ENCODE measurements at regions not wholly inside any gene's neighbourhood (a gene's known extent, or its start where the extent isn't known, plus 50 kb on each side); places are given as distances from the start of the nearest gene placed in this dataset.
"Not testable (repeated sequence)": the region's sequence is repeated elsewhere in the genome, so short reads cannot be mapped to it uniquely, and the experiment has no call there.

DNA sequence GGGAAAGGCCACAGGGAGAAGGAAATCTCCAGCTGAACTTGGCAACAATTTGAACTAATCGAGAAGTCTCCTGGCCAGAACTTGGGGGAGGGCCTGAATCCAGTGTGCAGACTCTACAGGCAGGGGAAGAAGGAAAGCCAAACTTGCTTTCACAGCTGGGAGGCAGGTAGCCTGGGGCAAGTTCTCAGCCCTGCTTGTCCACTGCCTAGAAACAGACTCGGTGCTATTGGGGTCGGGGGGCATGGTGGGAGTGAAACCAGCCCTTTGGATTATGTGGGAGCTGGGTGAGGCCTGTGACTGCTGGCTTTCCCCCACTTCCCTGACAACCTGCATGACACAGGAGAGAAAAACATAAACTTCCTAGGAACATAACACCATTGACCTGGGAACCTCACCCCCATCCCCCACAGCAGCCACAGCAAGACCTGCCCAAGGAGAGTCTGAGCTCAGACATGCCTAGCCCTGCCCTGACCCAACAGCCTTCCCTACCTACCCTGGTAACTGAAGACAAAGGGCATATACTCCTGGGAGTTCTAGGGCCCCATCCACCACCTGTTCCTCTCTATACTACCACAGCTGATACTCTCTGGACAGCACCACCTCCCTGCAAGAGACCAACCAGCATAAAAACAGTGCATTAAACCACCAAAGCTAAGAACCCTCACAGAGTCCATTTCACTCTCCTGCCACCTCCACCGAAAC, 103.7 kb upstream of the MNS1 start:
- Histone ChIP-seq H3K36me3 (ENCODE audit: control insufficient read depth in 3 of 3, insufficient read depth in 2 of 3, low read depth in 1 of 3, low read length in 3 of 3) (no peaks in the 10 kb centered on the region), H3K9me3 (ENCODE audit: control insufficient read depth in 2 of 2, insufficient read depth in 1 of 2, low read depth in 1 of 2, low read length in 1 of 2) (peaks cover 0 to 12% of the 10 kb centered on the region in 2 donors), H3K4me1 (ENCODE audit: control insufficient read depth in 3 of 3, insufficient read depth in 2 of 3, low read depth in 1 of 3, low read length in 2 of 3) (no peaks in the 10 kb centered on the region), H3K4me3 (ENCODE audit: low read depth in 1 of 3, low read length in 3 of 3) (no peak overlapping the region), H3K27me3 (ENCODE audit: control insufficient read depth in 3 of 3, insufficient read depth in 3 of 3, low read length in 3 of 3) (no peaks in the 10 kb centered on the region), H3K27ac (ENCODE audit: low read depth in 1 of 3, low read length in 2 of 3) (no peak overlapping the region)
- FAIRE-seq (no peak), DNase-seq (no peak)
- WGBS, 3 donors: 78 to 93% (median 89%) methylated on average over 4 of the region's 4 CpGs

DNA sequence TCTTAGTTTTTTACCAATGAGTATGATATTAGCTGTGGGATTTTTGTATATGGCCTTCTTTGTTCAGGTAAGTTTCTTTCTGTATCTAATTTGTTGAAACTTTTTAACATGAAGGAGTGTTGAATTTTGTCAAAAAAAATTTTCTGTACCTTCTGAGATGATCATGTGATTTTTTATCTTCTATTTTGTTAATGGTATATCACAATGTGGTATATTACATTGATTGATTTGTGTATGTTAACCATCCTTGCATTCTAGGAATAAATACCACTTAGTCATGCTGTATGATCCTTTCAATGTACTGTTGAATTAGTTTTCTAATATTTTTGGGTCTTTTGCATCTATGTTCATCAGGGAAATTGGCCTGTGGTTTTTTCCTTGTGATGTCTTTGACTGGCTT, 92.5 kb upstream of the MNS1 start:
- no peak for FAIRE-seq
- H3K27ac ChIP-seq (ENCODE audit: low read depth in 1 of 3, low read length in 2 of 3): no peak overlapping the region

DNA sequence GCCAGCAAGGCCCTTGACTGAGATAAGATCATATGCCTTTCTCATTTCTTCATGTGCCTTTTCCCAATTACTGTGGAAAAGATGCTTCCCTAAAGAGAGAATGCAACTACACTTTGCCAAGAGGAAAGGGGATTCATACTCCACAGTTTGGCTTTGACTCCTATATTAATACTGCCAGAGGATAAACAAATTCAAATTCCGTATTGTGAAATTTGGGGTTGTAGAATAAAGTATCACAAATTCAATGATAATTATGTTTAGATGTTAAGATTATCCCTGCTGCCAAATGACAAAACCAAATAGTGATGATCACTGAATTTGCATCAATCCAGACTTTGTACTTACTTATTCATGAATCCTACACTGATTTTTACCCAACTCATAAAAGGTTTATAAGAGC, 88.5 kb upstream of the MNS1 start:
- H3K36me3 ChIP-seq (ENCODE audit: control insufficient read depth in 3 of 3, insufficient read depth in 2 of 3, low read depth in 1 of 3, low read length in 3 of 3): no peaks in the 10 kb centered on the region
- no peaks in the 10 kb centered on the region for H3K4me1 ChIP-seq (ENCODE audit: control insufficient read depth in 3 of 3, insufficient read depth in 2 of 3, low read depth in 1 of 3, low read length in 2 of 3)
- H3K4me3 ChIP-seq (ENCODE audit: low read depth in 1 of 3, low read length in 3 of 3): no peak overlapping the region
- no peak overlapping the region for H3K27ac ChIP-seq (ENCODE audit: low read depth in 1 of 3, low read length in 2 of 3)
- H3K9me3 ChIP-seq (ENCODE audit: control insufficient read depth in 2 of 2, insufficient read depth in 1 of 2, low read depth in 1 of 2, low read length in 1 of 2): peaks cover 0 to 7% of the 10 kb centered on the region in 2 donors
- DNase-seq (no peak), FAIRE-seq (no peak)
- no peaks in the 10 kb centered on the region for H3K27me3 ChIP-seq (ENCODE audit: control insufficient read depth in 3 of 3, insufficient read depth in 3 of 3, low read length in 3 of 3)
- 82 to 100% (median 93%) methylated on average over 1 of the region's 1 CpG for WGBS, 3 donors

More for the DNA sequence above, 92.5 kb upstream of the MNS1 start:
- DNase-seq: no peak
- Histone ChIP-seq H3K36me3 (ENCODE audit: control insufficient read depth in 3 of 3, insufficient read depth in 2 of 3, low read depth in 1 of 3, low read length in 3 of 3) (no peaks in the 10 kb centered on the region), H3K27me3 (ENCODE audit: control insufficient read depth in 3 of 3, insufficient read depth in 3 of 3, low read length in 3 of 3) (no peaks in the 10 kb centered on the region), H3K9me3 (ENCODE audit: control insufficient read depth in 2 of 2, insufficient read depth in 1 of 2, low read depth in 1 of 2, low read length in 1 of 2) (peaks cover 0 to 7% of the 10 kb centered on the region in 2 donors), H3K4me3 (ENCODE audit: low read depth in 1 of 3, low read length in 3 of 3) (no peak overlapping the region), H3K4me1 (ENCODE audit: control insufficient read depth in 3 of 3, insufficient read depth in 2 of 3, low read depth in 1 of 3, low read length in 2 of 3) (no peaks in the 10 kb centered on the region)

DNA sequence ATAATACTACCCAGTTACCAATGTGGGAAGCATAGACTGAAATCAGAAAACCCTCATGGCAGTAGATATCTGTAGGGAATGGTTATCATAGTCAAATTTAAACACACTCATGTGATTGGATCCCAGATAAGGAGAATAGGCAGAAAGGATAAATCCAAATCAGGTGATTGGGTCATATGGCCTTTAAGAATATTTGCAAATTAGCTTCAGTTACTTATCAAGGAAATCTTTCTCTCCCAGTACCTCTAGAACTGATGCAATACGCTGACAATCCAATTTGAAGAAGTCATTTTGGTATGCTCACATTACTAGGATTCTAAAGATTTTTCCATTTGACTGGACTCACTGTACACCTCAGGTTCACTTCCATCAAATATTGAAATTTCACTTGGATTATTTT, 87.7 kb upstream of the MNS1 start:
- Histone ChIP-seq H3K27me3 (ENCODE audit: control insufficient read depth in 3 of 3, insufficient read depth in 3 of 3, low read length in 3 of 3) (no peaks in the 10 kb centered on the region), H3K4me3 (ENCODE audit: low read depth in 1 of 3, low read length in 3 of 3) (no peak overlapping the region), H3K4me1 (ENCODE audit: control insufficient read depth in 3 of 3, insufficient read depth in 2 of 3, low read depth in 1 of 3, low read length in 2 of 3) (no peaks in the 10 kb centered on the region), H3K27ac (ENCODE audit: low read depth in 1 of 3, low read length in 2 of 3) (no peak overlapping the region), H3K9me3 (ENCODE audit: control insufficient read depth in 2 of 2, insufficient read depth in 1 of 2, low read depth in 1 of 2, low read length in 1 of 2) (peaks cover 0 to 7% of the 10 kb centered on the region in 2 donors), H3K36me3 (ENCODE audit: control insufficient read depth in 3 of 3, insufficient read depth in 2 of 3, low read depth in 1 of 3, low read length in 3 of 3) (no peaks in the 10 kb centered on the region)
- 83 to 84% (median 84%) methylated on average over 1 of the region's 1 CpG for WGBS, 3 donors
- FAIRE-seq (no peak), DNase-seq (no peak)

DNA sequence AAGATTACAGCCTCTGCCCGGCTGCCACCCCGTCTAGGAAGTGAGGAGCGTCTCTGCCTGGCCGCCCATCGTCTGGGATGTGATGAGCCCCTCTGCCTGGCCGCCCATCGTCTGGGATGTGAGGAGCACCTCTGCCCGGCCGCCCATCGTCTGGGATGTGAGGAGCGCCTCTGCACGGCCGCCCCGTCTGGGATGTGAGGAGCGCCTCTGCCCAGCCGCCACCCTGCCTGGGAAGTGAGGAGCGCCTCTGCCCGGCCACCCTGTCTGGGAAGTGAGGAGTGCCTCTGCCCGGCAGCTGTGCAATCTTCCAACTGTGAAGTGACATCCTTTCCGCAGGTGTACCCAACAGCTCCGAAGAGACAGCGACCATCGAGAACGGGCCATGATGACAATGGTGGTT, 75.6 kb upstream of the MNS1 start:
- DNase-seq; H3K27me3 ChIP-seq (ENCODE audit: control insufficient read depth in 3 of 3, insufficient read depth in 3 of 3, low read length in 3 of 3); H3K27ac ChIP-seq (ENCODE audit: low read depth in 1 of 3, low read length in 2 of 3); FAIRE-seq; H3K9me3 ChIP-seq (ENCODE audit: control insufficient read depth in 2 of 2, insufficient read depth in 1 of 2, low read depth in 1 of 2, low read length in 1 of 2); H3K4me1 ChIP-seq (ENCODE audit: control insufficient read depth in 3 of 3, insufficient read depth in 2 of 3, low read depth in 1 of 3, low read length in 2 of 3); H3K4me3 ChIP-seq (ENCODE audit: low read depth in 1 of 3, low read length in 3 of 3); H3K36me3 ChIP-seq (ENCODE audit: control insufficient read depth in 3 of 3, insufficient read depth in 2 of 3, low read depth in 1 of 3, low read length in 3 of 3): not testable (repeated sequence)
- WGBS, 3 donors: 89 to 92% (median 92%) methylated on average over 23 to 24 of the region's 24 CpGs

DNA sequence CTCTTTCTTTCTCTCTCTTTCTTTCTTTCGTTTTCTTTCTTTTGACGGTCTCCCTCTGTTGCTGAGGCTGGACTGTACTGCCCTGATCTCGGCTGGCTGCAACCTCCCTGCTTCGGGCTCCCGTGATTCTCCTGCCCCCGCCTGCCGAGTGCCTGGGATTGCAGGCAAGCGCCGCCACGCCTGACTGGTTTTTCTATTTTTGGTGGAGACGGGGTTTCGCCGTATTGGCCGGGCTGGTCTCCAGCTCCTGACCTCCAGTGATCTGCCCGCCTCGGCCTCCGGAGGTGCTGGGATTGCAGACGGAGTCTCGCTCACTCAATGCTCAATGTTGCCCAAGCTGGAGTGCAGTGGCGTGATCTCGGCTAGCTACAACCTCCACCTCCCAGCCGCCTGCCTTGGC, 75.2 kb upstream of the MNS1 start:
- H3K27me3 ChIP-seq (ENCODE audit: control insufficient read depth in 3 of 3, insufficient read depth in 3 of 3, low read length in 3 of 3); FAIRE-seq; H3K4me1 ChIP-seq (ENCODE audit: control insufficient read depth in 3 of 3, insufficient read depth in 2 of 3, low read depth in 1 of 3, low read length in 2 of 3); H3K4me3 ChIP-seq (ENCODE audit: low read depth in 1 of 3, low read length in 3 of 3); H3K27ac ChIP-seq (ENCODE audit: low read depth in 1 of 3, low read length in 2 of 3); H3K9me3 ChIP-seq (ENCODE audit: control insufficient read depth in 2 of 2, insufficient read depth in 1 of 2, low read depth in 1 of 2, low read length in 1 of 2); DNase-seq; H3K36me3 ChIP-seq (ENCODE audit: control insufficient read depth in 3 of 3, insufficient read depth in 2 of 3, low read depth in 1 of 3, low read length in 3 of 3): not testable (repeated sequence)
- WGBS, 3 donors: 95 to 96% (median 96%) methylated on average over 21 to 22 of the region's 22 CpGs

DNA sequence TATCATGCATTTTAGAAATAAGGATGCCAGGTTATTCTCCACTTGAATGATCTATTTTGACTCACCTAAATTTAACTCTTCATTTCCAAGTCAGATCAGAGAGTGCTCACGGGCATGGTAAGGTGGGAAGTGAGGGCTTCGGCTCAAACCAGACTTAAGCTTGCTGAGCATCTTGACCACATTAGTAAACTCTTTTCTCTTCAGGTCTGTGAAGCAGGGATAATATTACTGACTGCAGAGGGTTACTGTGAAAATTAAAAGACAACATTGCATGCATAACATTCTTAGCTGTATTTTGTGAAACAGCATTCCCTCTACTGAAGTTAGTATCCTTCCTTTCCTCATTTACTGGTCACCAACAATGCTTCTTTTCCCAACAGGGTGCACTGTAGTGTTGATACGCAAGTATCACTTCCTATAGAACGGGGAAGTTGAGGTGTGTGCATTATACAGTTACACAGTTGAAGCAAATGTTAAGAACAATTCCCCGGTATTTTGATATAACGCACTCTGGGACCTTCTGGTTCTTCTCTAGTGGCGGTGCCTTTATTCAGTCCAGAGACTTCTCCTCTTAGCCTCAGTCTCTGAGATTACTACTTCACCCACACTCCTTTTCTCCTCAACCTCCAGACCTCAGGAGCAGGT, 74.1 kb upstream of the MNS1 start:
- Histone ChIP-seq H3K9me3 (ENCODE audit: control insufficient read depth in 2 of 2, insufficient read depth in 1 of 2, low read depth in 1 of 2, low read length in 1 of 2) (no peaks in the 10 kb centered on the region), H3K27ac (ENCODE audit: low read depth in 1 of 3, low read length in 2 of 3) (no peak overlapping the region), H3K4me1 (ENCODE audit: control insufficient read depth in 3 of 3, insufficient read depth in 2 of 3, low read depth in 1 of 3, low read length in 2 of 3) (no peaks in the 10 kb centered on the region), H3K4me3 (ENCODE audit: low read depth in 1 of 3, low read length in 3 of 3) (no peak overlapping the region), H3K27me3 (ENCODE audit: control insufficient read depth in 3 of 3, insufficient read depth in 3 of 3, low read length in 3 of 3) (no peaks in the 10 kb centered on the region), H3K36me3 (ENCODE audit: control insufficient read depth in 3 of 3, insufficient read depth in 2 of 3, low read depth in 1 of 3, low read length in 3 of 3) (no peaks in the 10 kb centered on the region)
- FAIRE-seq: no peak
- WGBS, 3 donors: 90 to 94% (median 92%) methylated on average over 7 of the region's 7 CpGs
- no peak for DNase-seq

DNA sequence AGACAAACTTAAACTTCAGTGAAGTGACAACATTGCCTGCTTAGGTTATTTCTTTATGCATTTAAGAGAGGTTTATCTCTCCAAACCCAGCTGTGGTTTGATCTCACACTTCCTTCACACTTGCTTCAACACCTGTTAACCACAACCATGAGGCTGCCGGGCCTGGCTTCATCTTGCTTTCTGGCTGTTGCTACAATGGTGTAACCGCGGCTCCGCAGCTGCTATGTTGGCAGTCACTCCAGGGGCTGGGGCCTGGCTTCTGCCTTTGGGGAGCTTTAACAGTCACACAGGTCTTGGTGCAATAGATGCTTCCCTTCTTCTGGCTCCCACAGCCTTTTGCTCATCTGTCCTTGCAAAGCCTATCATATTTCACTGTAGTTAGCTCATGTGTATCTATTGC, 72.9 kb upstream of the MNS1 start:
- Histone ChIP-seq H3K9me3 (ENCODE audit: control insufficient read depth in 2 of 2, insufficient read depth in 1 of 2, low read depth in 1 of 2, low read length in 1 of 2) (no peaks in the 10 kb centered on the region), H3K36me3 (ENCODE audit: control insufficient read depth in 3 of 3, insufficient read depth in 2 of 3, low read depth in 1 of 3, low read length in 3 of 3) (no peaks in the 10 kb centered on the region), H3K27me3 (ENCODE audit: control insufficient read depth in 3 of 3, insufficient read depth in 3 of 3, low read length in 3 of 3) (no peaks in the 10 kb centered on the region), H3K4me1 (ENCODE audit: control insufficient read depth in 3 of 3, insufficient read depth in 2 of 3, low read depth in 1 of 3, low read length in 2 of 3) (no peaks in the 10 kb centered on the region), H3K27ac (ENCODE audit: low read depth in 1 of 3, low read length in 2 of 3) (no peak overlapping the region), H3K4me3 (ENCODE audit: low read depth in 1 of 3, low read length in 3 of 3) (no peak overlapping the region)
- 53 to 72% (median 55%) methylated on average over 4 of the region's 4 CpGs for WGBS, 3 donors
- FAIRE-seq: no peak
- peak in 1 of 2 donors; percentile 41 for DNase-seq

DNA sequence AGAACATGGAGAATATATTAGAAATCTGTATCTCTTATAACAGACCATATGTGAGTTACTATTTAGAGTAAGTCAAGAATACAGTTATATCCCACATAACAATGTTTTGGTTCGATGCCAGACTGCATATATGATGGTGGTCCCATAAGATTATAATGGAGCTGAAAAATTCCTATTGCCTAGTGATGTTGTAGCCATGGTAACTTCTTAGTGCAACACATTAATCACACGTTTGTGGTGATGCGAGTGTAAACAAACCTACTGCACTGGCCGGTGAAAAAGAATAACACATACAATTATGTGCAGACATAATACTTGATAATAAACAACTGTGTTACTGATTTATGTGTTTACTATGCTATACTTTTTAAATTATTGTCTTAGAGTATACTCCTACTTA, 69.8 kb upstream of the MNS1 start:
- DNase-seq: no peak
- no peaks in the 10 kb centered on the region for H3K9me3 ChIP-seq (ENCODE audit: control insufficient read depth in 2 of 2, insufficient read depth in 1 of 2, low read depth in 1 of 2, low read length in 1 of 2)
- no peak for FAIRE-seq
- H3K4me3 ChIP-seq (ENCODE audit: low read depth in 1 of 3, low read length in 3 of 3): no peak overlapping the region
- H3K4me1 ChIP-seq (ENCODE audit: control insufficient read depth in 3 of 3, insufficient read depth in 2 of 3, low read depth in 1 of 3, low read length in 2 of 3): no peaks in the 10 kb centered on the region
- no peaks in the 10 kb centered on the region for H3K27me3 ChIP-seq (ENCODE audit: control insufficient read depth in 3 of 3, insufficient read depth in 3 of 3, low read length in 3 of 3)
- no peaks in the 10 kb centered on the region for H3K36me3 ChIP-seq (ENCODE audit: control insufficient read depth in 3 of 3, insufficient read depth in 2 of 3, low read depth in 1 of 3, low read length in 3 of 3)
- 78 to 87% (median 82%) methylated on average over 4 of the region's 4 CpGs for WGBS, 3 donors
- no peak overlapping the region for H3K27ac ChIP-seq (ENCODE audit: low read depth in 1 of 3, low read length in 2 of 3)
